ENCODE measurements at regions not wholly inside any gene's neighbourhood (a gene's known extent, or its start where the extent isn't known, plus 50 kb on each side); places are given as distances from the start of the nearest gene placed in this dataset.

DNA sequence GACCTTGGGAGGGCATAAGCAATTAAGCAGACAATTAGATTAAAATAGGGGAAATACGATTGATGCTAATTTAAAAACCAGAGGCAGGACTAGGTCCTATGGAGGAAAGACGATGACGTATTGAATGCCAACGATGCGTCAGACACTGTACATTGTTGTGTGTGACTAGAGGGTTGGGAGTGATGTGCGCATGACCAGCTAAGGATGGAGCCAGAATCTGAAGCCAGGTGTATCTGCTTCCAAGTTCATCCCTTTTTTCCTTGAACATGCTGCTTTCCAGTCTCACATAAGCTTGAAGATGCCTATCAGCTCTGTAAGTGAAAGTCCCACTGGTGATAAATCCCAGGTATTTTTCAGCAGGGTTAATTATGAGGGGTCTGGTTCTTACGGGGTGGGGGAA, 576.2 kb downstream of the MATN1 start:
- DNase-seq (ENCODE audit: low spot score) (no peak), ATAC-seq (no peak), FAIRE-seq (no peak)
- CTCF ChIA-PET (ENCODE audit: low intra/inter-chr PET ratio, low total read pairs) = no interaction called here
- Histone ChIP-seq H4K20me1 (ENCODE audit: insufficient read depth, low read length) (no peaks in the 10 kb centered on the region), H3K9me3 (ENCODE audit: low read length) (peaks cover 11% of the 10 kb centered on the region; the same call in 1 of the 2 replicates), H3K79me2 (ENCODE audit: insufficient read depth, low read length) (no peaks in the 10 kb centered on the region), H3K27me3 (ENCODE audit: control insufficient read depth in 1 of 2, insufficient read depth in 2 of 2, low read length in 2 of 2) (no peaks in the 10 kb centered on the region), H3K4me1 (ENCODE audit: insufficient read depth, low read length) (no peaks in the 10 kb centered on the region), H3K9ac (ENCODE audit: insufficient read depth, low read depth, low read length) (no peak overlapping the region), H3K27ac (ENCODE audit: extremely low read length, insufficient read depth, low read length) (no peak overlapping the region), H3K36me3 (replicated peaks in 1 of 2; ENCODE audit: control insufficient read depth in 1 of 2, insufficient read depth in 2 of 2, low read length in 2 of 2) (no peaks in the 10 kb centered on the region), H3K4me2 (ENCODE audit: low read depth, low read length) (no peak overlapping the region), H3K4me3 (replicated peaks in 1 of 3; ENCODE audit: insufficient read depth in 1 of 3, low read depth in 2 of 3, low read length in 3 of 3) (no peak overlapping the region), H2AFZ (ENCODE audit: low read length) (no peak overlapping the region)
- no TSS peak for BruUV-seq (replicated peaks)
- in situ Hi-C loops (cut with HindIII; ENCODE audit: extremely low pct_ligation_motif_present, low pct_unique_long_range_greater_than_20kb) = no loop called here
- 53% methylated on average over 7 of the region's 7 CpGs for WGBS (ENCODE audit: low lambda C conversion rate)
- TF ChIP-seq, protein P1, sequence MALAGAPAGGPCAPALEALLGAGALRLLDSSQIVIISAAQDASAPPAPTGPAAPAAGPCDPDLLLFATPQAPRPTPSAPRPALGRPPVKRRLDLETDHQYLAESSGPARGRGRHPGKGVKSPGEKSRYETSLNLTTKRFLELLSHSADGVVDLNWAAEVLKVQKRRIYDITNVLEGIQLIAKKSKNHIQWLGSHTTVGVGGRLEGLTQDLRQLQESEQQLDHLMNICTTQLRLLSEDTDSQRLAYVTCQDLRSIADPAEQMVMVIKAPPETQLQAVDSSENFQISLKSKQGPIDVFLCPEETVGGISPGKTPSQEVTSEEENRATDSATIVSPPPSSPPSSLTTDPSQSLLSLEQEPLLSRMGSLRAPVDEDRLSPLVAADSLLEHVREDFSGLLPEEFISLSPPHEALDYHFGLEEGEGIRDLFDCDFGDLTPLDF (CRISPR knock-in tag; IDR thresholded peaks at IDR 0.05) = no peak
- TF ChIP-seq, protein P2, sequence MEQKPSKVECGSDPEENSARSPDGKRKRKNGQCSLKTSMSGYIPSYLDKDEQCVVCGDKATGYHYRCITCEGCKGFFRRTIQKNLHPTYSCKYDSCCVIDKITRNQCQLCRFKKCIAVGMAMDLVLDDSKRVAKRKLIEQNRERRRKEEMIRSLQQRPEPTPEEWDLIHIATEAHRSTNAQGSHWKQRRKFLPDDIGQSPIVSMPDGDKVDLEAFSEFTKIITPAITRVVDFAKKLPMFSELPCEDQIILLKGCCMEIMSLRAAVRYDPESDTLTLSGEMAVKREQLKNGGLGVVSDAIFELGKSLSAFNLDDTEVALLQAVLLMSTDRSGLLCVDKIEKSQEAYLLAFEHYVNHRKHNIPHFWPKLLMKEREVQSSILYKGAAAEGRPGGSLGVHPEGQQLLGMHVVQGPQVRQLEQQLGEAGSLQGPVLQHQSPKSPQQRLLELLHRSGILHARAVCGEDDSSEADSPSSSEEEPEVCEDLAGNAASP (CRISPR knock-in tag; IDR thresholded peaks at IDR 0.05; ENCODE audit: borderline replicate concordance) = no peak
- no peak for TF ChIP-seq ZNF333 (CRISPR knock-in tag; IDR thresholded peaks at IDR 0.05; ENCODE audit: borderline replicate concordance)
- no peak for TF ChIP-seq ZMYM3 (CRISPR knock-in tag; IDR thresholded peaks at IDR 0.05)
- no peak for TF ChIP-seq KLF16 (CRISPR knock-in tag; IDR thresholded peaks at IDR 0.05)
- TF ChIP-seq, protein P3, sequence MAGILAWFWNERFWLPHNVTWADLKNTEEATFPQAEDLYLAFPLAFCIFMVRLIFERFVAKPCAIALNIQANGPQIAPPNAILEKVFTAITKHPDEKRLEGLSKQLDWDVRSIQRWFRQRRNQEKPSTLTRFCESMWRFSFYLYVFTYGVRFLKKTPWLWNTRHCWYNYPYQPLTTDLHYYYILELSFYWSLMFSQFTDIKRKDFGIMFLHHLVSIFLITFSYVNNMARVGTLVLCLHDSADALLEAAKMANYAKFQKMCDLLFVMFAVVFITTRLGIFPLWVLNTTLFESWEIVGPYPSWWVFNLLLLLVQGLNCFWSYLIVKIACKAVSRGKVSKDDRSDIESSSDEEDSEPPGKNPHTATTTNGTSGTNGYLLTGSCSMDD (CRISPR knock-in tag; IDR thresholded peaks at IDR 0.05) = no peak
- intact Hi-C loops (cut with micrococcal nuclease; ENCODE audit: unreplicated experiment) = no loop called here
- POLR2A ChIA-PET = no interaction called here
